Dedifferentiated amniotic fluid mesenchymal stem cell (primary cell): ENCODE measurements at regions not wholly inside any gene's neighbourhood (a gene's known extent, or its start where the extent isn't known, plus 50 kb on each side); places are given as distances from the start of the nearest gene placed in this dataset.
"Not testable (repeated sequence)": the region's sequence is repeated elsewhere in the genome, so short reads cannot be mapped to it uniquely, and the experiment has no call there.

Experiments used
- DNase-seq: peaks from one replicate; pipeline ENCODE4 v3.0.0-alpha.2; 2016; ENCODE audit errors: extremely low spot score

GRCh38 chr10:45564303-45564959, 108.1 kb downstream of the ZFAND4 start:
- DNase-seq, result no peak

GRCh38 chr10:45561952-45562351, 110.6 kb downstream of the ZFAND4 start:
- DNase-seq, result no peak

DNA sequence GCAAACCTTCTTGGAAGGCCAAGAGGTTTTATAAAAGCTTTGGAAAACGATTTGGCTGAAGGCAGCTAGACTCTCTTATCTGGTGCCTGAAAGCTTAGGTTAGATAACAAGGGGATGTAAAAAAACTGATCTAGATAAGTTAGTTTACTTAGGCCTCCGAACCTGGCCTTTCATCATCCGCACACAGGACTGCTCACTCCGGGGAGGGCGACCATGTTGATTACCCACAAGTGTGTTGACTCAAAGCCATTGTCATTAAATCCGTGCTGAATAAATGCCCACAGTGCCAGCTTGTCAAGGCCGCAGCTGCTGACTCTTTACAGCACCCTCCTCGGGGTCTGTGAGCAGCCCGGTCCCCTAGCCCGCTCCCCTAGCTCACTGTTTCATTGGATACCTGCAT, 112.3 kb downstream of the ZFAND4 start:
- no peak for DNase-seq

- no peak for DNase-seq
These were observed 114.1 kb downstream of the ZFAND4 start for GRCh38 chr10:45558425-45558824.

GRCh38 chr10:45557275-45557905, 115.2 kb downstream of the ZFAND4 start:
- no peak for DNase-seq

- no peak for DNase-seq
These were observed 116.8 kb downstream of the ZFAND4 start for GRCh38 chr10:45555795-45556194.

DNA sequence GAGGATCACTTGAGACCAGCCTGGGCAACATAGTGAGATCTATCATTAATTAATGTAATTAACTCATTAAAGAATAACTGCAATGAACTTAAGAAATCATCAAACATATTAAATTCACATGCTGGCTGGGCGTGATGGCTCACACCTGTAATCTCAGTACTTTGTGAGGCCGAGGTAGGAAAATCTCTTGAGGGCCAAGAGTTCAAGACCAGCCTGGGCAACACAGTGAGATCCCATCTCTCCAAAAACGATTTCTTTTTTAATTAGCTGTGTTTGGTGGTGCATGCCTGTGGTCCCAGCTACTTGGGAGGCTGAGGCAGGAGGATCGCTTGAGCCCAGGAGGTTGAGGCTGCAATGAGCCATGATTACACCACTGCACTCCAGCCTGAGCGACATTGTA, 117.2 kb downstream of the ZFAND4 start:
- not testable (repeated sequence) for DNase-seq

DNA sequence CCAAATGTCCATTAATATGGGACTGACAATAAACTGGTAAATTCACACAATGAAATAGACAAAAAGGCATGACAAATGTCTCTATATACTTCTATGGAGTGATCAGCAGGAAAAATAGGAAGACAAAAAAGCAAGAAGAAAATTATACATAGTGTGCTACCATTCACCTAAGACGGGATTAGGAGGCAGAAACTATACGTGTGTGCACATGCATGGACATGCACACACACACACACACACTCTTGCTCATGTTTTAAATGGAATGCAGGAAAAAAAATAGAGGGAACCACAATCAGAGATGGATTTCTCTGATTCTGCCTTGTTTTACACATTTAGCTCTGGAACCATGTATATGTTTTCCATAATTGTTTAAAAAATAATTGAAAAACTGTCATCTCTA, 119.0 kb downstream of the ZFAND4 start:
- no peak for DNase-seq

- no peak for DNase-seq
These were observed 119.4 kb downstream of the ZFAND4 start for GRCh38 chr10:45553155-45553554.

DNA sequence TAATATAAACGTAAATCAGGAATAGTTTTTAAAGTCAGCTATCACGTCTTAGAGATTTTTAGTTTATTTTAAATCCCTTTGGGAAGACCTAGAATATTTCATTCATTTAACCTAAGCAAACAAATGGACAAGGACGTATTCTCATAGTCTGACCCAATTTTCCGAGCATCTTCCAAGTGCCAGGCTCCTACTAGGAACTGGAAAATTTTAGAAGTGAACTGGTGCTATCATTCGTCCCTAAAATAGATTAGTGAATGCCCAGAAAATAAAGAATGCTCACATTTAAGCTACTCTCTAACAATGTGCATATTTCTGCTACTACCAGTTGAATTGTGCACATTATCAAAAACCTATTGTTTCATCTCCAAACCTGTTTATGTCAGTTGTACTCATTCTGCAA, 120.1 kb downstream of the ZFAND4 start:
- no peak for DNase-seq

- DNase-seq, result no peak
These were observed 121.4 kb downstream of the ZFAND4 start for GRCh38 chr10:45550903-45551786.

DNA sequence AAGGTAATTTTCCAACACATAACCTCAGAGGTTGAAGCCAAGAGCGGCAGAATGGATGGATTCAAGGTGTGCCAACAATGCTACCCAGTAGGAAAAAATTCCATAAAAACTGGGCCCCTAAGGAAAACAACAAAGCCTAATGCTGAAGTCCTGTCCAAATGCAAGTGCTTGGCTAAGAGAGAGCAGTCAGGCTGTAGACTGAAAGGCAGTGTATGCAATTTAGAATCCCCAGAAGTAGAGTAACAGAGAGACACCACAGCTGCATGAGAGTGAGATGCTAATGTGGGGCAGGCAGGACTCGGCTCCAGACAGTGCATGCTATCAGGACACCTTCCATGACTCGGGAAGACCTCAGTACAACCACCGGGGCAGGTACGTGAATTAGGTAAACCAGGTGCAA, 124.5 kb downstream of the ZFAND4 start:
- no peak for DNase-seq

- no peak for DNase-seq
These were observed 125.4 kb downstream of the ZFAND4 start for GRCh38 chr10:45547207-45547606.

DNA sequence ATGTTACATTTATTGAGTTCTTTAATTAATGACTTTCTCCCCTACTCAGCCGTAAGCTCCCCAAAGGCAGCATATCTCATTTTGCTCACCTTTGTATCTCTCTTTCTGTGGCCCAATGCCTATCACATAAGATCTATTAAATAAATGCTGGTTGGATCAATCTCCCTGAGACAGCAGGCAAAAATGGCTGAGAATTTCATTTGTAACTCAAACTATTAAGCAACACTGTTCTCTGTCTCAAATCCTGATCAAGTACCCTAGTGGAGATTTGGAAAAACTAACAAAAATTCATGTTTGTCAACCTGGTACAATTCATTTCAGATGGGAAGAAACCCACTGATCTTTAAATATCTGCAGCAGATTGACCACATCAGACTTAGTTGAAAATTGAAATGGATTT, 127.4 kb downstream of the ZFAND4 start:
- no peak for DNase-seq

DNA sequence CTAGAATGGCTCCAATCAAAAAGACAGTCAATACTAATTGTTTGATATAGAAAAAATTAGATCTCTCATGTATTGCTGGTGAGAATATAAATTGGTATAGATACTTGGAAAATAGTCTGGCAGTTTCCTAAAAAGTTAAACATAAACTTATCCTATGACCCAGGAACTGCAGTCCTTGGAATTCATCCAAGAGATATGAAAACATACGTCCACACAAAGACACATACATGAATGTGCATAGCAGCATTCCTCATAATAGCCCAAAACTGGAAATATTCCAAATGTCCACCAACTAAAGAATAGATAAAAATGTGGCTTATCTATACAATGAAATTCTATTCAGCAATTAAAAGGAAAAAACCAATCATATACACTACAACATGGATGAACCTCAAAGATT, 128.4 kb downstream of the ZFAND4 start:
- DNase-seq, result no peak

DNA sequence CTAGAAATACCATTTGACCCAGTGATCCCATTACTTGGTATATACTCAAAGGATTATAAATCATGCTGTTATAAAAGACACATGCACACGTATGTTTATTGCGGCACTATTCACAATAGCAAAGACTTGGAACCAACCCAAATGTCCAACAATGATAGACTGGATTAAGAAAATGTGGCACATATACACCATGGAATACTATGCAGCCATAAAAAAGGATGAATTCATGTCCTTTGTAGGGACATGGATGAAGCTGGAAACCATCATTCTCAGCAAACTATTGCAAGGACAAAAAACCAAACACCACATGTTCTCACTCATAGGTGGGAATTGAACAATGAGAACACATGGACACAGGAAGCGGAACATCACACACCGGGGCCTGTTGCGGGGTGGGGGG, 131.5 kb downstream of the ZFAND4 start:
- not testable (repeated sequence) for DNase-seq

- DNase-seq, result not testable (repeated sequence)
These were observed 132.0 kb downstream of the ZFAND4 start for GRCh38 chr10:45540589-45540988.

- DNase-seq, result not testable (repeated sequence)
These were observed 133.0 kb downstream of the ZFAND4 start for GRCh38 chr10:45539569-45539968.

- DNase-seq, result no peak
These were observed 138.0 kb downstream of the ZFAND4 start for GRCh38 chr10:45534572-45534971.

DNA sequence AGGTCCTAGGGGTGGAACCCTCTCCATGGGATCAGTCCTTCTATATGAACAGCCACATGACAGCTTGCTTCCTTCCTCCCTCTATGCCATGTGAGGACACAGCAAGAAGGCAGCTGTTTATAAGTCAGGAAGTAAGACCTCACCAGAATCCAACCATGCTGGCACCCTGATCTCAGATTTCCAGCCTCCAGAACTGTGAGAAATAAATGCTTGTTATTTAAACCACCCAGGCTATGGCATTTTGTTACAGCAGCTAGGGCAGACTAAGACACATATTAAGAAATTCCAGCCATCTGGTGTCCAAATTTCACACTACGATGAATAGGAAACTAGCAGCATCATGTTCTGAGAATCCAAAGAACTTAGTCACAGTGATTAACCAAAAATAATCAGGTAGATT, 140.1 kb downstream of the ZFAND4 start:
- no peak for DNase-seq

- no peak for DNase-seq
These were observed 146.2 kb downstream of the ZFAND4 start for GRCh38 chr10:45526309-45526905.

DNA sequence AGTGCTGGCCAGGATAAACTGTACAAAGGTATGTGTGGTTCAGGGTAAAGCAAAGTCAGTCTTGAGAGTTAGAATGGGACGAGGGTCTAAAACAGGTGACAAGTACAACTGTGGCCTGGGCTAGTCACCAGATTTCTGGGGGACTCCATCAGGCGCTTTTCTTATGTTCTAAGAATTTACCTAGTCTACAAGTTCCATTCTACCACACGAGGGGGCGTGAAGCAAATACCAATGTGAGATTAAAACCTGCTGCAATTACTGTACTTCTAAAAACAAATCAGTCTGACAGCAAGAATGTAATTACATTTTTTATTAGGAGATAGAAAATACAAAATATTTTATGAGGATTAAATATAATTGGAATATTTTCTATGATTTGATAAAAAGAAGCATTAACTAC, 146.5 kb downstream of the ALOX5 start:
- no peak for DNase-seq
